ENCODE measurements at regions not wholly inside any gene's neighbourhood (a gene's known extent, or its start where the extent isn't known, plus 50 kb on each side); places are given as distances from the start of the nearest gene placed in this dataset.

GRCh38 chr16:86026171-86026910 is 127.4 kb downstream of the IRF8 start:
- Mint-ChIP-seq H3K4me1 (ENCODE audit: low read depth, unreplicated experiment) (no peaks in the 10 kb centered on the region), H3K9me3 (ENCODE audit: unreplicated experiment) (peaks cover 12% of the 10 kb centered on the region), H3K36me3 (ENCODE audit: unreplicated experiment) (peaks cover 6% of the 10 kb centered on the region), H3K4me3 (ENCODE audit: unreplicated experiment) (no peak overlapping the region), H3K27ac (ENCODE audit: unreplicated experiment) (no peak overlapping the region), H3K27me3 (ENCODE audit: unreplicated experiment) (peaks cover 3% of the 10 kb centered on the region)
- no peak for TF ChIP-seq CTCF (IDR thresholded peaks at IDR 0.05; ENCODE audit: partially characterized antibody, unreplicated experiment)
- no peak for DNase-seq

- TF ChIP-seq CTCF (IDR thresholded peaks at IDR 0.05; ENCODE audit: partially characterized antibody, unreplicated experiment) = no peak
- H3K36me3 Mint-ChIP-seq (ENCODE audit: unreplicated experiment) = peaks cover 6% of the 10 kb centered on the region
- peaks cover 11% of the 10 kb centered on the region for H3K9me3 Mint-ChIP-seq (ENCODE audit: unreplicated experiment)
- H3K27me3 Mint-ChIP-seq (ENCODE audit: unreplicated experiment) = peaks cover 3% of the 10 kb centered on the region
- no peak for DNase-seq
- peaks cover under 1% of the 10 kb centered on the region for H3K4me1 Mint-ChIP-seq (ENCODE audit: low read depth, unreplicated experiment)
- no peak overlapping the region for H3K4me3 Mint-ChIP-seq (ENCODE audit: unreplicated experiment)
- no peak overlapping the region for H3K27ac Mint-ChIP-seq (ENCODE audit: unreplicated experiment)
These were observed 128.0 kb downstream of the IRF8 start for GRCh38 chr16:86026916-86027315.

GRCh38 chr16:86027373-86028126 is 128.6 kb downstream of the IRF8 start:
- peaks cover 3% of the 10 kb centered on the region for H3K27me3 Mint-ChIP-seq (ENCODE audit: unreplicated experiment)
- no peak overlapping the region for H3K27ac Mint-ChIP-seq (ENCODE audit: unreplicated experiment)
- H3K36me3 Mint-ChIP-seq (ENCODE audit: unreplicated experiment) = peaks cover 6% of the 10 kb centered on the region
- DNase-seq = no peak
- H3K9me3 Mint-ChIP-seq (ENCODE audit: unreplicated experiment) = peaks cover 11% of the 10 kb centered on the region
- no peak overlapping the region for H3K4me3 Mint-ChIP-seq (ENCODE audit: unreplicated experiment)
- TF ChIP-seq CTCF (IDR thresholded peaks at IDR 0.05; ENCODE audit: partially characterized antibody, unreplicated experiment) = no peak
- peaks cover 5% of the 10 kb centered on the region for H3K4me1 Mint-ChIP-seq (ENCODE audit: low read depth, unreplicated experiment)

- H3K36me3 Mint-ChIP-seq (ENCODE audit: unreplicated experiment) = peaks cover 6% of the 10 kb centered on the region
- no peak overlapping the region for H3K4me3 Mint-ChIP-seq (ENCODE audit: unreplicated experiment)
- peaks cover 13% of the 10 kb centered on the region for H3K4me1 Mint-ChIP-seq (ENCODE audit: low read depth, unreplicated experiment)
- no peak for TF ChIP-seq CTCF (IDR thresholded peaks at IDR 0.05; ENCODE audit: partially characterized antibody, unreplicated experiment)
- H3K9me3 Mint-ChIP-seq (ENCODE audit: unreplicated experiment) = peaks cover 8% of the 10 kb centered on the region
- peak; percentile 69 for DNase-seq
- no peak overlapping the region for H3K27ac Mint-ChIP-seq (ENCODE audit: unreplicated experiment)
- H3K27me3 Mint-ChIP-seq (ENCODE audit: unreplicated experiment) = peaks cover 3% of the 10 kb centered on the region
These were observed 130.3 kb downstream of the IRF8 start for GRCh38 chr16:86029131-86029741.

Measured in glutamatergic neuron (in vitro differentiated cells).